GM12878 (cell line): ENCODE measurements at regions not wholly inside any gene's neighbourhood (a gene's known extent, or its start where the extent isn't known, plus 50 kb on each side); places are given as distances from the start of the nearest gene placed in this dataset.

ENCODE experiments used
- ATAC-seq: fragments of 200-7000 bp; cut with Tn5 transposase; 3 replicates; pipeline ENCODE4 v1.9.1; 2020; ENCODE audit warnings: mild to moderate bottlenecking, moderate library complexity
- BruUV-seq: library from RNA; stranded (reverse); fragments of 400-500 nt; replicated peaks from 2 replicates; lab custom pipeline; 2021; lab: Mats Ljungman, UMichigan
- CTCF ChIA-PET: fragments of 300-600 bp; sonication (Branson Sonifier 250); formaldehyde crosslinking; extraction: SDS; loops from one replicate; lab custom pipeline; 2021; ENCODE audit warnings: inconsistent platforms; lab: Yijun Ruan, JAX
- POLR2A ChIA-PET: fragments of 350-600 bp; formaldehyde crosslinking; extraction: SDS; loops from one replicate; lab custom pipeline; 2021; ENCODE audit warnings: inconsistent platforms; lab: Charles Lee
- RAD21 ChIA-PET: fragments of 300-600 bp; sonication (Branson Sonifier 250); formaldehyde crosslinking; loops from one replicate; lab custom pipeline; 2023; ENCODE audit warnings: antibody characterized with exemption; ENCODE audit not compliant: unreplicated experiment; lab: Charles Lee
- SMC1A ChIA-PET: fragments of 300-600 bp; sonication (Branson Sonifier 250); formaldehyde crosslinking; loops from one replicate; lab custom pipeline; 2023; ENCODE audit not compliant: unreplicated experiment, uncharacterized antibody; lab: Charles Lee
- DNase-seq: peaks from one replicate; pipeline ENCODE4 v3.0.0-alpha.2; 2011; ENCODE audit warnings: low read depth, low spot score
- FAIRE-seq: peaks from 3 replicates; lab custom pipeline; 2011; peaks lifted over from hg19 to GRCh38; lab: Jason Lieb, UNC
- H2AFZ ChIP-seq: 2 replicates; pipeline ENCODE4 v1.6.0; 2011; ENCODE audit warnings: low read depth, low read length, control low read depth; ENCODE audit not compliant: control insufficient read depth
- H3K27ac ChIP-seq: 2 replicates; pipeline ENCODE4 v1.5.1; 2011; ENCODE audit warnings: control low read depth; ENCODE audit not compliant: control insufficient read depth, insufficient read depth
- H3K27me3 ChIP-seq, 2 experiments: replicated peaks in 1 of 2; 2 replicates each; pipeline versions ENCODE4 v1.6.0 to v1.6.1; 2011; ENCODE audit warnings: low read length in 1 of 2; ENCODE audit not compliant: control insufficient read depth in 2 of 2, insufficient read depth in 2 of 2
- H3K36me3 ChIP-seq, 2 experiments: 2 replicates each; pipeline ENCODE4 v1.5.1; 2011; ENCODE audit warnings: low read length in 1 of 2; ENCODE audit not compliant: control insufficient read depth in 2 of 2, insufficient read depth in 2 of 2
- H3K4me1 ChIP-seq: 2 replicates; pipeline ENCODE4 v1.6.1; 2011; ENCODE audit warnings: mild to moderate bottlenecking, low read length, moderate library complexity, mixed read lengths; ENCODE audit not compliant: control insufficient read depth, insufficient read depth
- H3K4me2 ChIP-seq: 2 replicates; pipeline ENCODE4 v1.6.0; 2011; ENCODE audit warnings: control low read depth; ENCODE audit not compliant: control insufficient read depth, insufficient read depth
- H3K4me3 ChIP-seq: fragments of 200-600 bp; sonication (generic); 2 replicates; pipeline ENCODE4 v1.5.1; 2016
- H3K79me2 ChIP-seq: 2 replicates; pipeline ENCODE4 v1.6.0; 2011; ENCODE audit warnings: low read length; ENCODE audit not compliant: control insufficient read depth, insufficient read depth
- H3K9ac ChIP-seq: 2 replicates; pipeline ENCODE4 v1.8.0; 2011; ENCODE audit warnings: low read length, control low read depth, mixed read lengths; ENCODE audit not compliant: control insufficient read depth, insufficient read depth
- H3K9me3 ChIP-seq: replicated peaks from 3 replicates; pipeline ENCODE4 v1.5.1; 2011; ENCODE audit warnings: mild to moderate bottlenecking, low read length; ENCODE audit not compliant: control insufficient read depth, insufficient read depth
- H4K20me1 ChIP-seq: 2 replicates; pipeline ENCODE4 v1.6.0; 2011; ENCODE audit not compliant: control insufficient read depth, insufficient read depth
- DPF2 ChIP-seq: fragments of 450-650 bp; IDR thresholded peaks from 2 replicates; pipeline ENCODE4 v1.6.1; 2017; ENCODE audit warnings: mild to moderate bottlenecking
- HSF1 ChIP-seq: fragments of 150-350 bp; IDR thresholded peaks from 2 replicates; pipeline ENCODE4 v1.6.1; 2014; ENCODE audit warnings: mild to moderate bottlenecking, low read depth, low read length
- IKZF2 ChIP-seq, 2 experiments: fragments of 450-650 bp; IDR thresholded peaks; 2 replicates each; pipeline ENCODE4 v1.6.1; 2017; ENCODE audit warnings: mild to moderate bottlenecking in 2 of 2, moderate library complexity in 2 of 2
- MXI1 ChIP-seq: fragments of 150-350 bp; IDR thresholded peaks from 2 replicates; pipeline ENCODE4 v1.6.1; 2011; ENCODE audit warnings: low read depth, mild to moderate bottlenecking, inconsistent platforms, low read length, improper control_type of control experiment
- MYB ChIP-seq: fragments of 150-350 bp; IDR thresholded peaks from 2 replicates; pipeline ENCODE4 v1.6.1; 2014; ENCODE audit warnings: mild to moderate bottlenecking, low read depth, low read length, borderline replicate concordance
- NFXL1 ChIP-seq: fragments of 450-650 bp; IDR thresholded peaks from 2 replicates; pipeline ENCODE4 v1.6.1; 2017; ENCODE audit warnings: antibody characterized with exemption, mild to moderate bottlenecking, borderline replicate concordance
- NR2C1 ChIP-seq: fragments of 450-650 bp; IDR thresholded peaks from 2 replicates; pipeline ENCODE4 v1.6.1; 2017; ENCODE audit warnings: antibody characterized with exemption, mild to moderate bottlenecking, moderate library complexity
- NR2C2 ChIP-seq: IDR thresholded peaks from 2 replicates; pipeline ENCODE4 v1.6.1; 2011; ENCODE audit warnings: borderline replicate concordance, low read depth; ENCODE audit not compliant: control insufficient read depth, insufficient read length
- PAX5 ChIP-seq: IDR thresholded peaks from 2 replicates; pipeline ENCODE4 v1.6.1; 2011; ENCODE audit warnings: low read depth, low read length, borderline replicate concordance
- POLR2A ChIP-seq: IDR thresholded peaks from 2 replicates; pipeline ENCODE4 v1.6.1; 2011; ENCODE audit warnings: low read depth, mild to moderate bottlenecking, low read length
- RELA ChIP-seq: fragments of 450-650 bp; IDR thresholded peaks from 2 replicates; pipeline ENCODE4 v1.8.0; 2014; ENCODE audit warnings: borderline replicate concordance; ENCODE audit not compliant: partially characterized antibody
- SIX5 ChIP-seq: IDR thresholded peaks from 2 replicates; pipeline ENCODE4 v1.6.1; 2011; ENCODE audit warnings: mild to moderate bottlenecking, low read depth, low read length, moderate library complexity; ENCODE audit not compliant: severe bottlenecking
- SMAD1 ChIP-seq: fragments of 450-650 bp; IDR thresholded peaks from 2 replicates; pipeline ENCODE4 v1.6.1; 2018; ENCODE audit warnings: mild to moderate bottlenecking, low read depth; ENCODE audit not compliant: partially characterized antibody
- SREBF2 ChIP-seq: IDR thresholded peaks from 2 replicates; pipeline ENCODE4 v1.6.1; 2012; ENCODE audit warnings: mild to moderate bottlenecking, low read length
- TCF3 ChIP-seq: IDR thresholded peaks from 2 replicates; pipeline ENCODE4 v1.6.1; 2012; ENCODE audit warnings: low read depth, mild to moderate bottlenecking, low read length, borderline replicate concordance; ENCODE audit not compliant: insufficient read depth
- WRNIP1 ChIP-seq: IDR thresholded peaks from 2 replicates; pipeline ENCODE4 v1.6.1; 2011; ENCODE audit warnings: low read depth, low read length, improper control_type of control experiment, borderline replicate concordance
- ZSCAN29 ChIP-seq: fragments of 450-650 bp; IDR thresholded peaks from 2 replicates; pipeline ENCODE4 v1.6.1; 2017; ENCODE audit warnings: mild to moderate bottlenecking, moderate library complexity
- ZZZ3 ChIP-seq: IDR thresholded peaks from 2 replicates; pipeline ENCODE4 v1.6.1; 2011; ENCODE audit warnings: low read depth; ENCODE audit not compliant: control insufficient read depth, insufficient read length
- WGBS: methylation state at CpG from one replicate; pipeline ENCODE4 v1.1.6; 2016; ENCODE audit warnings: low lambda C conversion rate; ENCODE audit not compliant: insufficient replicate concordance, insufficient coverage; ENCODE audit errors: missing lambda C conversion rate; 5-methylcytosine and 5-hydroxymethylcytosine counted together
- in situ Hi-C: fragments of 300-500 bp; cut with MboI; formaldehyde crosslinking; loops from 9 replicates; pipeline ENCODE4 v1.14.3; 2018; ENCODE audit warnings: mixed read lengths
- intact Hi-C: fragments of 100-400 bp; cut with micrococcal nuclease; formaldehyde crosslinking; loops from one replicate; pipeline ENCODE4 v1.14.2; 2022; ENCODE audit not compliant: unreplicated experiment

GRCh38 chr16:65659758-65660157 is 537.9 kb upstream of the CDH11 start:
- POLR2A ChIA-PET = no interaction called here
- RAD21 ChIA-PET = no interaction called here
- H3K4me1 ChIP-seq = no peaks in the 10 kb centered on the region
- ATAC-seq = no peak
- no peaks in the 10 kb centered on the region for H3K36me3 ChIP-seq
- H4K20me1 ChIP-seq = no peaks in the 10 kb centered on the region
- no peak overlapping the region for H3K4me3 ChIP-seq
- H3K79me2 ChIP-seq = no peaks in the 10 kb centered on the region
- 13% methylated on average over 7 of the region's 7 CpGs for WGBS
- no peak overlapping the region for H3K27ac ChIP-seq
- no peak overlapping the region for H3K4me2 ChIP-seq
- no peaks in the 10 kb centered on the region for H3K27me3 ChIP-seq
- CTCF ChIA-PET = no interaction called here
- FAIRE-seq = no peak
- H3K9ac ChIP-seq = no peak overlapping the region
- in situ Hi-C loops = no loop called here
- intact Hi-C loops = no loop called here
- H2AFZ ChIP-seq = no peak overlapping the region
- TF ChIP-seq IKZF2 (IDR thresholded peaks at IDR 0.05) = no peak
- no peak for TF ChIP-seq PAX5
- TF ChIP-seq NFXL1 = no peak
- TF ChIP-seq NR2C2 = no peak
- TF ChIP-seq RELA = no peak
- no peak for TF ChIP-seq MYB
- no peak for TF ChIP-seq ZZZ3
- no peak for TF ChIP-seq TCF3
- TF ChIP-seq SMAD1 = no peak
- TF ChIP-seq DPF2 = no peak
- TF ChIP-seq POLR2A = no peak
- TF ChIP-seq SREBF2 = no peak
- TF ChIP-seq NR2C1 = no peak
- TF ChIP-seq HSF1 = no peak
- TF ChIP-seq WRNIP1 = no peak
- no peak for TF ChIP-seq SIX5
- no peak for TF ChIP-seq ZSCAN29
- TF ChIP-seq MXI1 = no peak
- BruUV-seq = no TSS peak
- SMC1A ChIA-PET = interaction anchor here (0.6 to 0.8 kb wide), 2 partner anchors 13 to 251 kb away, joined by 3 read pairs; no protein-coding TSS in a partner anchor
- DNase-seq = no peak
- H3K9me3 ChIP-seq = no peaks in the 10 kb centered on the region
